NCI-H1105 treated with DMSO at 0.1 percent for 48 hours (cell line): ENCODE measurements at regions not wholly inside any gene's neighbourhood (a gene's known extent, or its start where the extent isn't known, plus 50 kb on each side); places are given as distances from the start of the nearest gene placed in this dataset.

Experiments
- DNase-seq: peaks from one replicate; lab custom pipeline; 2025; lab: John Stamatoyannopoulos, UW

- no peak for DNase-seq
Measured at GRCh38 chr2:221680548-221680947, 108.4 kb upstream of the EPHA4 start.

GRCh38 chr2:221677688-221678087 lies 105.6 kb upstream of the EPHA4 start:
- DNase-seq, result no peak

- no peak for DNase-seq
Measured at GRCh38 chr2:221676566-221677172, 104.6 kb upstream of the EPHA4 start.

GRCh38 chr2:221675201-221675908 lies 103.3 kb upstream of the EPHA4 start:
- no peak for DNase-seq

GRCh38 chr2:221674446-221674845 lies 102.3 kb upstream of the EPHA4 start:
- no peak for DNase-seq

GRCh38 chr2:221673248-221673647 lies 101.1 kb upstream of the EPHA4 start:
- no peak for DNase-seq

GRCh38 chr2:221671515-221671914 lies 99.4 kb upstream of the EPHA4 start:
- DNase-seq, result no peak

- no peak for DNase-seq
Measured at GRCh38 chr2:221662689-221663391, 90.7 kb upstream of the EPHA4 start.

- no peak for DNase-seq
Measured at GRCh38 chr2:221657806-221658205, 85.7 kb upstream of the EPHA4 start.

GRCh38 chr2:221655300-221655699 lies 83.2 kb upstream of the EPHA4 start:
- DNase-seq, result no peak

GRCh38 chr2:221653182-221653581 lies 81.1 kb upstream of the EPHA4 start:
- DNase-seq, result no peak

GRCh38 chr2:221649051-221649775 lies 77.1 kb upstream of the EPHA4 start:
- peak; percentile 59 for DNase-seq

- no peak for DNase-seq
Measured at GRCh38 chr2:221642447-221642846, 70.3 kb upstream of the EPHA4 start.

- no peak for DNase-seq
Measured at GRCh38 chr2:221641181-221641871, 69.2 kb upstream of the EPHA4 start.

GRCh38 chr2:221640686-221641085 lies 68.6 kb upstream of the EPHA4 start:
- DNase-seq, result no peak

GRCh38 chr2:221637851-221638250 lies 65.7 kb upstream of the EPHA4 start:
- no peak for DNase-seq

GRCh38 chr2:221635949-221636348 lies 63.8 kb upstream of the EPHA4 start:
- peak; percentile 51 for DNase-seq

- DNase-seq, result no peak
Measured at GRCh38 chr2:221629468-221629867, 57.4 kb upstream of the EPHA4 start.

GRCh38 chr2:221624475-221624874 lies 52.4 kb upstream of the EPHA4 start:
- DNase-seq, result no peak
